ENCODE measurements at regions not wholly inside any gene's neighbourhood (a gene's known extent, or its start where the extent isn't known, plus 50 kb on each side); places are given as distances from the start of the nearest gene placed in this dataset.

DNA sequence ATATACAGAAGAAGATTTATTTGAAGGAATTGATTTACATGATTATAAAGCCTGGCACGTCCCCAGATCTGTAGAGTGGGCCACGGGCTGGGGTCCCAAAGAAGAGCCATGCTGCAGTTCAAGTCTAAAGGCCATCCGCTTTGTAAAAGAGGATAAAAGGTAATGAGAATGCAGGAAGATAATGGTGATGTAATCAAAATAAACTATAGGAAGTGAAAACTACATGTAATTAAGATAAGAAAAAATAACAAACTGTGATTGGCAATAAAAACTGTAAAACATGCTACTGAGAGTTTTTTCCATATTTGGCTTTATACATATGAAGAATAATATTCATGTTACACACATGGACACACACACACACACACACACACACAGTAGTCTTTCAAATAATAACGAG, 59.0 kb upstream of the TMEFF2 start:
- H3K9me3 Mint-ChIP-seq: no peaks in the 10 kb centered on the region
- H3K27ac Mint-ChIP-seq: no peak overlapping the region
- ATAC-seq (no peak), DNase-seq (ENCODE audit: low spot score in 2 of 2) (no peak)
- H3K36me3 Mint-ChIP-seq: no peaks in the 10 kb centered on the region

DNA sequence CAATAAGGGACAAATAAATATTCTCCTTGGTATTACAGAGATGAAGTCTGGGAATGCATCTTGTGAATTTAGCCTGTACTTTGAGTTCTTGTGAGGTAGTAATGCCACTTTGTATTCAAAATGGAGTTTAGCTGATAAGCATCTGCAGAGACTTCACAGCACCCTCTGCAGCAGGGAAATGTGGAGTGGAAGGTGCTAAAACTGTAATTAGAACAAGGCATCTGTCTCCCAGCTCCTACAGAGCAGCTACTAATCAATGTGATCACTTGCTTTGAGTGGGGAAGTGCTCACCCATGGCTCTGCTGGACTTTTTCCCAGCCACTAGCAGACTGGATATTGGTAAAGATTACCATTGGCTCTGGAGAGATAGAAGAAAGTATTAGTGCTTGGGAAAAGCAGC, 56.2 kb upstream of the TMEFF2 start:
- Mint-ChIP-seq H3K27ac (no peak overlapping the region), H3K9me3 (no peaks in the 10 kb centered on the region), H3K36me3 (no peaks in the 10 kb centered on the region)
- ATAC-seq (no peak), DNase-seq (ENCODE audit: low spot score in 2 of 2) (no peak)

DNA sequence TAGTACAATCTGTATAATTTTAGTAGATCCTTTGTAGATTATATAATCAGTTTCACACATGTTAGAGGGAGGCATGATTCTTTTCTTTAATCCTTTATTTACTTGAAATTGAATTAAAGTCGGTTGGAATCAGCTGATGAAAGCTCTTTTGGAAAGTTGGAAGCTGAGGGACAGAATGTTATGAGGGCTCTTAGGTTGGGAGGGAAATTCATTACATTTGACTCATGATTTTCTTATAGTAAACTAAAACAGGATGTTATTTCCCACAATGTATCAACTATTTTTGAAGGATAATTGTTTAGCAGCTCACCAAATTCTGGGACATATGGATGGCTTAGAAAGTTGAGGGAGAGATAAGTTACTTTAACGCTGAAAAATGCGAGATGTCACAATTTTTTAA, 52.7 kb upstream of the TMEFF2 start:
- Mint-ChIP-seq H3K36me3 (no peaks in the 10 kb centered on the region), H3K9me3 (no peaks in the 10 kb centered on the region), H3K27ac (peak overlapping the region in 1 of 2 donors; percentile 61)
- ATAC-seq (no peak), DNase-seq (ENCODE audit: low spot score in 2 of 2) (no peak)

DNA sequence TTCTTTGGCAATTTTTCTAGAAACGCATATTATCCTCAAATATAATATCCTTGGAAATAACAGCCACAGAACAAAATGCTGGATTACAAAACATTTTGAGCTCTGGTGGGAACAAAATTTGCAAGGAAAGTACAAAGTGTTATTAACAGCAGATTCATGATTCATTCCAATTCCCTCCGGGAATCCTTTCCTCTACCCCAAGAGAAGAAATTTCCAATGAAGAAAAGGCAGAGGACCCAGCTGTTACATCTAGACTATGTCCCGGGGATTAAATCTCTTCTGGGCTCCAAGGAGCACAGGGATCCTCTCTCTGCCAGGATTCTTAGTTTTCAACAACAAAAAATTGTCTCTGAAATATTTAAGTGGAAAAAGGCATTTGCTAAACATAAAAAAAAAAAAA, 51.6 kb upstream of the TMEFF2 start:
- ATAC-seq (no peak), DNase-seq (ENCODE audit: low spot score in 2 of 2) (no peak)
- Mint-ChIP-seq H3K27ac (no peak overlapping the region), H3K9me3 (no peaks in the 10 kb centered on the region), H3K36me3 (no peaks in the 10 kb centered on the region)

DNA sequence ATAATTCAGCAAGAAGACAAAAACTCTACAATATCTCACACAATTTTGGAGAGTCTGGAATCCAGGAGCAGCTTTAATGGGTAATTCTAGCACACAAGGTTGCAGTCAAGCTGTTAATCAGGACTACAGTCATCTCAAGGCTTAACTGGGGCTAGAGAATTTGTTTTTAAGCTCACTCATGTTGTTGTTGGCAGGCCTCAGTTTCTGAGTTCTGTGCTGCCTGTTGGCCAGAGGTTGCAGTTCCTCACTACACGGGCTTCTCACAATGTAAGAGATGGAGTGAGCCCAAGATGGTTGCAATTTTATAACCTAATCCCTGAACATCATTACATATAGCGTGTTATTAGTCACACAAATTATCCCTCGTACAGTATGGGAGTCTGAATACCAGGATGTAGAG, 50.6 kb upstream of the TMEFF2 start:
- ATAC-seq (no peak), DNase-seq (ENCODE audit: low spot score in 2 of 2) (no peak)
- Mint-ChIP-seq H3K9me3 (no peaks in the 10 kb centered on the region), H3K27ac (no peak overlapping the region), H3K36me3 (no peaks in the 10 kb centered on the region)
